AG20443 (cell line): ENCODE measurements at regions not wholly inside any gene's neighbourhood (a gene's known extent, or its start where the extent isn't known, plus 50 kb on each side); places are given as distances from the start of the nearest gene placed in this dataset.
"Not testable (repeated sequence)": the region's sequence is repeated elsewhere in the genome, so short reads cannot be mapped to it uniquely, and the experiment has no call there.

ENCODE experiments used
- DNase-seq: peaks from one replicate; pipeline ENCODE4 v3.0.0; 2012; ENCODE audit warnings: low spot score, mixed read lengths

GRCh38 chr2:132318481-132318880, 98.1 kb upstream of the GPR39 start:
- DNase-seq: not testable (repeated sequence)

- DNase-seq: not testable (repeated sequence)
These were observed 92.6 kb upstream of the GPR39 start for GRCh38 chr2:132324005-132324404.

GRCh38 chr2:132332345-132333033, 84.1 kb upstream of the GPR39 start:
- DNase-seq: not testable (repeated sequence)

GRCh38 chr2:132337135-132337534, 79.5 kb upstream of the GPR39 start:
- DNase-seq: not testable (repeated sequence)

- not testable (repeated sequence) for DNase-seq
These were observed 78.8 kb upstream of the GPR39 start for GRCh38 chr2:132337844-132338243.

- peak; percentile 43 for DNase-seq
These were observed 69.4 kb upstream of the GPR39 start for GRCh38 chr2:132347041-132347780.

GRCh38 chr2:132349092-132349687, 67.4 kb upstream of the GPR39 start:
- not testable (repeated sequence) for DNase-seq

GRCh38 chr2:132351668-132352067, 64.9 kb upstream of the GPR39 start:
- DNase-seq: not testable (repeated sequence)

- DNase-seq: peak; percentile 50
These were observed 64.1 kb upstream of the GPR39 start for GRCh38 chr2:132352481-132353001.

GRCh38 chr2:132353380-132353779, 63.2 kb upstream of the GPR39 start:
- not testable (repeated sequence) for DNase-seq

GRCh38 chr2:132360964-132361363, 55.6 kb upstream of the GPR39 start:
- DNase-seq: not testable (repeated sequence)

- not testable (repeated sequence) for DNase-seq
These were observed 55.1 kb upstream of the GPR39 start for GRCh38 chr2:132361498-132361897.

- not testable (repeated sequence) for DNase-seq
These were observed 53.3 kb upstream of the GPR39 start for GRCh38 chr2:132363352-132363751.

GRCh38 chr2:132365963-132366362, 50.6 kb upstream of the GPR39 start:
- DNase-seq: not testable (repeated sequence)

- peak; percentile 0 for DNase-seq
These were observed 50.0 kb upstream of the GPR39 start for GRCh38 chr2:132366421-132367180.
